ENCODE measurements at regions not wholly inside any gene's neighbourhood (a gene's known extent, or its start where the extent isn't known, plus 50 kb on each side); places are given as distances from the start of the nearest gene placed in this dataset.

DNA sequence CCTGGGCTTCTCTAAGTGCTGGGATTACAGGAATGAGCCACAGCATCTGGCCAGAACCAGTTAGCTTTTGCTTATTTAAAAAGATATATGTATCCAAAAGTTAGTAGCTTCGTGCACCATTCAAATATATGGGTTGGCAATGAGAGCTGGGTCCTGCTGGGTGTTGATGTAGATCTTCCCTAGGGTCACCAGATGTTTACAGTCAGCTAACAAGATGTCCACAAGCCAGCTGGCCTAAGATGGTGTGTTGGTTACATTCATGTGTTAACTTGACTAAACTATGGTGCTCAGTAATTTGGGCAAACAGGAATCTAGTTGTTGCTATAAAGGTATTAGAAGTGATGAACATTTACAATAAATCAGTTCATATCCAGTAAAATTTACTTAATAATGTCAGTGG is 948.6 kb upstream of the EDIL3 start:
- no peak for FAIRE-seq
- Histone ChIP-seq H3K27ac (ENCODE audit: control insufficient read depth, insufficient read depth) (no peak overlapping the region), H3K4me1 (ENCODE audit: control insufficient read depth, insufficient read depth, low read length) (no peaks in the 10 kb centered on the region), H3K36me3 (ENCODE audit: control insufficient read depth in 2 of 2, insufficient read depth in 2 of 2, low read length in 1 of 2) (no peaks in the 10 kb centered on the region), H3K27me3 (replicated peaks in 1 of 2; ENCODE audit: control insufficient read depth in 2 of 2, insufficient read depth in 2 of 2, low read length in 1 of 2) (no peaks in the 10 kb centered on the region), H3K4me3 (no peak overlapping the region), H2AFZ (ENCODE audit: control insufficient read depth, low read depth, low read length) (no peak overlapping the region), H4K20me1 (ENCODE audit: control insufficient read depth, insufficient read depth) (no peaks in the 10 kb centered on the region), H3K4me2 (ENCODE audit: control insufficient read depth, insufficient read depth) (no peak overlapping the region), H3K9ac (ENCODE audit: control insufficient read depth, insufficient read depth, low read length) (no peak overlapping the region), H3K79me2 (ENCODE audit: control insufficient read depth, insufficient read depth, low read length) (no peaks in the 10 kb centered on the region), H3K9me3 (replicated peaks; ENCODE audit: control insufficient read depth, insufficient read depth, low read length) (no peaks in the 10 kb centered on the region)
- ChIA-PET RAD21 (ENCODE audit: unreplicated experiment) (no interaction called here), POLR2A (no interaction called here), CTCF (no interaction called here), SMC1A (ENCODE audit: uncharacterized antibody, unreplicated experiment) (interaction anchor here (1.0 kb wide), 1 partner anchor 1244 kb away, joined by 3 read pairs; no protein-coding TSS in a partner anchor)
- ATAC-seq: no peak
- no TSS peak for BruUV-seq (replicated peaks)
- no peak for DNase-seq (ENCODE audit: low read depth, low spot score)
- in situ Hi-C loops (cut with MboI) (no loop called here), intact Hi-C loops (cut with micrococcal nuclease; ENCODE audit: unreplicated experiment) (no loop called here)
- WGBS (ENCODE audit: insufficient coverage, insufficient replicate concordance, low lambda C conversion rate, missing lambda C conversion rate): 13% methylated on average over 1 of the region's 1 CpG
- TF ChIP-seq, protein P1, sequence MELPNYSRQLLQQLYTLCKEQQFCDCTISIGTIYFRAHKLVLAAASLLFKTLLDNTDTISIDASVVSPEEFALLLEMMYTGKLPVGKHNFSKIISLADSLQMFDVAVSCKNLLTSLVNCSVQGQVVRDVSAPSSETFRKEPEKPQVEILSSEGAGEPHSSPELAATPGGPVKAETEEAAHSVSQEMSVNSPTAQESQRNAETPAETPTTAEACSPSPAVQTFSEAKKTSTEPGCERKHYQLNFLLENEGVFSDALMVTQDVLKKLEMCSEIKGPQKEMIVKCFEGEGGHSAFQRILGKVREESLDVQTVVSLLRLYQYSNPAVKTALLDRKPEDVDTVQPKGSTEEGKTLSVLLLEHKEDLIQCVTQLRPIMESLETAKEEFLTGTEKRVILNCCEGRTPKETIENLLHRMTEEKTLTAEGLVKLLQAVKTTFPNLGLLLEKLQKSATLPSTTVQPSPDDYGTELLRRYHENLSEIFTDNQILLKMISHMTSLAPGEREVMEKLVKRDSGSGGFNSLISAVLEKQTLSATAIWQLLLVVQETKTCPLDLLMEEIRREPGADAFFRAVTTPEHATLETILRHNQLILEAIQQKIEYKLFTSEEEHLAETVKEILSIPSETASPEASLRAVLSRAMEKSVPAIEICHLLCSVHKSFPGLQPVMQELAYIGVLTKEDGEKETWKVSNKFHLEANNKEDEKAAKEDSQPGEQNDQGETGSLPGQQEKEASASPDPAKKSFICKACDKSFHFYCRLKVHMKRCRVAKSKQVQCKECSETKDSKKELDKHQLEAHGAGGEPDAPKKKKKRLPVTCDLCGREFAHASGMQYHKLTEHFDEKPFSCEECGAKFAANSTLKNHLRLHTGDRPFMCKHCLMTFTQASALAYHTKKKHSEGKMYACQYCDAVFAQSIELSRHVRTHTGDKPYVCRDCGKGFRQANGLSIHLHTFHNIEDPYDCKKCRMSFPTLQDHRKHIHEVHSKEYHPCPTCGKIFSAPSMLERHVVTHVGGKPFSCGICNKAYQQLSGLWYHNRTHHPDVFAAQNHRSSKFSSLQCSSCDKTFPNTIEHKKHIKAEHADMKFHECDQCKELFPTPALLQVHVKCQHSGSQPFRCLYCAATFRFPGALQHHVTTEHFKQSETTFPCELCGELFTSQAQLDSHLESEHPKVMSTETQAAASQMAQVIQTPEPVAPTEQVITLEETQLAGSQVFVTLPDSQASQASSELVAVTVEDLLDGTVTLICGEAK (IDR thresholded peaks at IDR 0.05; ENCODE audit: borderline replicate concordance): no peak
- TF ChIP-seq, protein P2, sequence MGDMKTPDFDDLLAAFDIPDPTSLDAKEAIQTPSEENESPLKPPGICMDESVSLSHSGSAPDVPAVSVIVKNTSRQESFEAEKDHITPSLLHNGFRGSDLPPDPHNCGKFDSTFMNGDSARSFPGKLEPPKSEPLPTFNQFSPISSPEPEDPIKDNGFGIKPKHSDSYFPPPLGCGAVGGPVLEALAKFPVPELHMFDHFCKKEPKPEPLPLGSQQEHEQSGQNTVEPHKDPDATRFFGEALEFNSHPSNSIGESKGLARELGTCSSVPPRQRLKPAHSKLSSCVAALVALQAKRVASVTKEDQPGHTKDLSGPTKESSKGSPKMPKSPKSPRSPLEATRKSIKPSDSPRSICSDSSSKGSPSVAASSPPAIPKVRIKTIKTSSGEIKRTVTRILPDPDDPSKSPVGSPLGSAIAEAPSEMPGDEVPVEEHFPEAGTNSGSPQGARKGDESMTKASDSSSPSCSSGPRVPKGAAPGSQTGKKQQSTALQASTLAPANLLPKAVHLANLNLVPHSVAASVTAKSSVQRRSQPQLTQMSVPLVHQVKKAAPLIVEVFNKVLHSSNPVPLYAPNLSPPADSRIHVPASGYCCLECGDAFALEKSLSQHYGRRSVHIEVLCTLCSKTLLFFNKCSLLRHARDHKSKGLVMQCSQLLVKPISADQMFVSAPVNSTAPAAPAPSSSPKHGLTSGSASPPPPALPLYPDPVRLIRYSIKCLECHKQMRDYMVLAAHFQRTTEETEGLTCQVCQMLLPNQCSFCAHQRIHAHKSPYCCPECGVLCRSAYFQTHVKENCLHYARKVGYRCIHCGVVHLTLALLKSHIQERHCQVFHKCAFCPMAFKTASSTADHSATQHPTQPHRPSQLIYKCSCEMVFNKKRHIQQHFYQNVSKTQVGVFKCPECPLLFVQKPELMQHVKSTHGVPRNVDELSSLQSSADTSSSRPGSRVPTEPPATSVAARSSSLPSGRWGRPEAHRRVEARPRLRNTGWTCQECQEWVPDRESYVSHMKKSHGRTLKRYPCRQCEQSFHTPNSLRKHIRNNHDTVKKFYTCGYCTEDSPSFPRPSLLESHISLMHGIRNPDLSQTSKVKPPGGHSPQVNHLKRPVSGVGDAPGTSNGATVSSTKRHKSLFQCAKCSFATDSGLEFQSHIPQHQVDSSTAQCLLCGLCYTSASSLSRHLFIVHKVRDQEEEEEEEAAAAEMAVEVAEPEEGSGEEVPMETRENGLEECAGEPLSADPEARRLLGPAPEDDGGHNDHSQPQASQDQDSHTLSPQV (IDR thresholded peaks at IDR 0.05): no peak
- TF ChIP-seq, protein P3, sequence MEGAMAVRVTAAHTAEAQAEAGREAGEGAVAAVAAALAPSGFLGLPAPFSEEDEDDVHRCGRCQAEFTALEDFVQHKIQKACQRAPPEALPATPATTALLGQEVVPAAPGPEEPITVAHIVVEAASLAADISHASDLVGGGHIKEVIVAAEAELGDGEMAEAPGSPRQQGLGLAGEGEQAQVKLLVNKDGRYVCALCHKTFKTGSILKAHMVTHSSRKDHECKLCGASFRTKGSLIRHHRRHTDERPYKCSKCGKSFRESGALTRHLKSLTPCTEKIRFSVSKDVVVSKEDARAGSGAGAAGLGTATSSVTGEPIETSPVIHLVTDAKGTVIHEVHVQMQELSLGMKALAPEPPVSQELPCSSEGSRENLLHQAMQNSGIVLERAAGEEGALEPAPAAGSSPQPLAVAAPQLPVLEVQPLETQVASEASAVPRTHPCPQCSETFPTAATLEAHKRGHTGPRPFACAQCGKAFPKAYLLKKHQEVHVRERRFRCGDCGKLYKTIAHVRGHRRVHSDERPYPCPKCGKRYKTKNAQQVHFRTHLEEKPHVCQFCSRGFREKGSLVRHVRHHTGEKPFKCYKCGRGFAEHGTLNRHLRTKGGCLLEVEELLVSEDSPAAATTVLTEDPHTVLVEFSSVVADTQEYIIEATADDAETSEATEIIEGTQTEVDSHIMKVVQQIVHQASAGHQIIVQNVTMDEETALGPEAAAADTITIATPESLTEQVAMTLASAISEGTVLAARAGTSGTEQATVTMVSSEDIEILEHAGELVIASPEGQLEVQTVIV (IDR thresholded peaks at IDR 0.05; ENCODE audit: borderline replicate concordance, partially characterized antibody): no peak
- TF ChIP-seq CHD4 (IDR thresholded peaks at IDR 0.05) (no peak), MXI1 (IDR thresholded peaks at IDR 0.05; ENCODE audit: low read depth, low read length) (no peak), HCFC1 (IDR thresholded peaks at IDR 0.05; ENCODE audit: low read length) (no peak), RB1 (IDR thresholded peaks at IDR 0.05; ENCODE audit: borderline replicate concordance) (no peak), MAX (IDR thresholded peaks at IDR 0.05; ENCODE audit: low read depth, low read length) (no peak), EZH2 (IDR thresholded peaks at IDR 0.05; ENCODE audit: borderline replicate concordance, control insufficient read depth, low read depth, low read length) (no peak)
